PFSK-1 (cell line): ENCODE measurements at regions not wholly inside any gene's neighbourhood (a gene's known extent, or its start where the extent isn't known, plus 50 kb on each side); places are given as distances from the start of the nearest gene placed in this dataset.

Experiments
- POLR2AphosphoS5 ChIP-seq: IDR thresholded peaks from 2 replicates; pipeline ENCODE4 v1.6.1; 2012; ENCODE audit warnings: low read depth, mild to moderate bottlenecking, control low read depth, low read length, moderate library complexity
- REST ChIP-seq, 2 experiments: IDR thresholded peaks; 2 replicates each; pipeline versions ENCODE4 v1.6.1 to v1.8.0; 2011 to 2012; ENCODE audit warnings: low read depth in 2 of 2, low read length in 2 of 2, control low read depth in 1 of 2, inconsistent platforms in 1 of 2, mild to moderate bottlenecking in 1 of 2, moderate library complexity in 1 of 2; ENCODE audit not compliant: insufficient read depth in 1 of 2
- SIN3A ChIP-seq: IDR thresholded peaks from 2 replicates; pipeline ENCODE4 v1.6.1; 2012; ENCODE audit warnings: mild to moderate bottlenecking, low read length, moderate library complexity, borderline replicate concordance; ENCODE audit not compliant: insufficient read depth
- TAF1 ChIP-seq: IDR thresholded peaks from 2 replicates; pipeline ENCODE4 v1.6.1; 2012; ENCODE audit warnings: low read length, control low read depth, borderline replicate concordance; ENCODE audit not compliant: insufficient read depth

- TF ChIP-seq TAF1 = no peak
- TF ChIP-seq SIN3A = no peak
- no peak for TF ChIP-seq REST (IDR thresholded peaks at IDR 0.05; ENCODE audit: insufficient read depth in 1 of 2, low read depth in 2 of 2, low read length in 2 of 2)
- no peak for TF ChIP-seq POLR2AphosphoS5
Measured at GRCh38 chr6:147958683-147959082, 384.0 kb upstream of the SASH1 start.
